Suppressor macrophage (primary cell): ENCODE measurements at regions not wholly inside any gene's neighbourhood (a gene's known extent, or its start where the extent isn't known, plus 50 kb on each side); places are given as distances from the start of the nearest gene placed in this dataset.
"Not testable (repeated sequence)": the region's sequence is repeated elsewhere in the genome, so short reads cannot be mapped to it uniquely, and the experiment has no call there.

Source experiments
- DNase-seq, 4 experiments: peaks; one replicate each; pipeline ENCODE4 v3.0.0-alpha.2; 2020 to 2022

GRCh38 chr10:131563411-131563810 lies 251.9 kb upstream of the TCERG1L start:
- no peak for DNase-seq

DNA sequence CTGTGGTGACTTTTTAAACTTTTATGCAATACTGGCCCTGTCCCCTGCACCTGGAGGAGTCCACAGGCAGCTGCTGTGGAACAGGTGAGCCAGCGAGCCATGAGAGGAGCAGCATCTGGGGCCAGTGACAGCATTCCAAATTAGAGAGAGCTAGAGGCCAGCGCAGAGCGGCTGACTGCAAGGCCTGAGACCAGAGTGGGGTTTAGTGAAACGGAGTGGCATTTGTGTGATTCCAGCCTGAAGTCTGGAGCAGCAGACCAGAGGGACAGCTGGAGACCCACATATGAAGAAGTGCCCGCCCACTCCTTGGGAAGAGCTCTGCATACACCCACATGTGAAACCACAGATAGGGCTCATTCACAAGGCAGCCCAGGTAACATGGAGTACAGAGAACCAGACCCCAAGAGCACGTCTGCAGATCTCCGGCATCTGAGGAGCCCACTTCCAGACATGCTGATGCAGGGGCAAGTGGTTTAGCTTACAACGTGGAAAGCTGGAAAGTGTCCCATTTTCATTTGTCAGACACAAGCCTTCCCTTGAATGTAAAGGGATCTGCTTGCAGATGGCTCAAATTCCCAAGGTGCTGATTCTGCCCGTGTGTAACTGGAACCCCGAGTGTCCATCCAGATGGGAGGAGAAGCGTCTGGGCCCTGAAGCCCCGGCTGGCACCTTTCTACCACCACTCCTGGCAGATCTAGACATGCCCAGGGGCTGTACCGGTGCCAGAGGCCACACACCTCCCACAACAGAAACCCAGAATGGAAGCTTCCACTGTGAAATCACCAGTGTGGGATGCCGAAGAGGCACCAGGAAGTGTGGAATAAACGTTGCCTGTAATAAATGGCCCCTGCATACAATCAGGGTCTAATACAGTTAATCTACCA lies 256.0 kb upstream of the TCERG1L start:
- no peak for DNase-seq

- DNase-seq, result no peak
These were observed 257.3 kb upstream of the TCERG1L start for GRCh38 chr10:131568866-131569265.

GRCh38 chr10:131569851-131570715 lies 258.6 kb upstream of the TCERG1L start:
- DNase-seq, result peak in 1 of 4 experiments; percentile 5

DNA sequence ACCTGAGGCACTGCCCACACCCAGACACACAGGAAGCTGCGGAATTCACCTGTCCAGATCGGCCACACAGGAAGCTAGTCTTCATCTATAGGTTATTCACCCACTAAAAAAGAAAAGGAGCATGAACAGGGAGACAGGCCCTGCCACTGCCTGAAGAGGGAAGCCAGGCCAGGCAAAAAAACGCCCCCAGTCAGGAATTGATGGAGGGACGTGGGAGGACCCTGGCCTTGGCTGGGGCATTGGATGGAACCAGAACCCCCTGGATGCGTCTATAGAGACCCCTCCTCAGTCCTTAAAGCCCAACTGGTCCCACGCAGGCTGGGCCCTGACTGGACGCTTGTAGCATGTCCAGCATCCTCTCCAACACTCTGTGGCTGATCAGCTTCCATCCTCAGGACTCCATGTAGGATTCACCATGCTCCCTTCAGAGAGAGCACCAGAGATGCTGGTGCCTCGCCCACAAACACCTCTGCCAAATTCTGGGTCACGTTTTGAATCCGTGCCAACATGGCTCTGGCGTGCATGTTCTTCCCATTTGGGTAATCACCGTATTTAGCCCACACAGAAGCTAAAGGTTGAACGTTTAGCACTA lies 259.3 kb upstream of the TCERG1L start:
- no peak for DNase-seq

- no peak for DNase-seq
These were observed 259.8 kb upstream of the TCERG1L start for GRCh38 chr10:131571346-131571745.

DNA sequence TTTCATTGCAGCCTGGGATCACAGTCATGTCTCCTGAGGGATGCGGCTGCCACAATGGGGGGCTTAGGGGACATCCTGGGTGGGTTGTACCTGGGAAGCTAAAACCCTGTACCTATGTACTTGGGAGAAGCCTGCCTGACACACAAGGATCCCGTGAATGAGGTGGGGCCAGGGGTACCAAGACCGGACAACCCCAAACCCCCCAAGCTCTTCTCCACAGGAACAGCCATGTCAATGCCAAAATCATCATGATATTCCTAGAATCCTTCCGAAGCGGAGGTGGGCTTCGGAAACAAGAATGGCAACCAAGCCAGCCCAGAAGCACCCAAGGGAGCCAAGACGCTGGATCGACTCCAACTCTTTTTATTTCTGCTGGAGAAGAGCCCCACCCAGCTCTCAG lies 260.3 kb upstream of the TCERG1L start:
- DNase-seq, result no peak

GRCh38 chr10:131573256-131573655 lies 261.7 kb upstream of the TCERG1L start:
- no peak for DNase-seq

GRCh38 chr10:131573707-131574106 lies 262.2 kb upstream of the TCERG1L start:
- DNase-seq, result no peak

- no peak for DNase-seq
These were observed 262.8 kb upstream of the TCERG1L start for GRCh38 chr10:131574363-131574706.

GRCh38 chr10:131574707-131575430 lies 263.3 kb upstream of the TCERG1L start:
- DNase-seq, result no peak

DNA sequence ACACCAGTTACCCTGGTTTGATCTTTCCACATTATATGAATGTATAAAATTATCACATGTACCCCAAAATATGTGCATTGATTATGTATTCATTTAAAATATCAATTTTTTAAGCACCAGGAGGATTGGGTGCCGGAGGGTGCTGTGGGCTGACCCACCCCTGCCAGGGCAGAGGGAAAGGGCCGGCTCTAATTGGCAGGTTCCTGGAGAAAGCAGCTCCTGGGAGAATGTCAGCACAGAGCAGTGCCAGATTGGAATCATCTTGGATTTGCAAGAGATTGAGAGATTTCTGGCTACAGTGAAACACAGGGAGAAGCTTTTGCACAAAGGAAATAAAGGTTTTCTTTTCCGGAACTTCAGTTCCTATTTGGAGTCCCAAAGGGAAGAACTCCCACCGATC lies 264.4 kb upstream of the TCERG1L start:
- DNase-seq, result no peak

DNA sequence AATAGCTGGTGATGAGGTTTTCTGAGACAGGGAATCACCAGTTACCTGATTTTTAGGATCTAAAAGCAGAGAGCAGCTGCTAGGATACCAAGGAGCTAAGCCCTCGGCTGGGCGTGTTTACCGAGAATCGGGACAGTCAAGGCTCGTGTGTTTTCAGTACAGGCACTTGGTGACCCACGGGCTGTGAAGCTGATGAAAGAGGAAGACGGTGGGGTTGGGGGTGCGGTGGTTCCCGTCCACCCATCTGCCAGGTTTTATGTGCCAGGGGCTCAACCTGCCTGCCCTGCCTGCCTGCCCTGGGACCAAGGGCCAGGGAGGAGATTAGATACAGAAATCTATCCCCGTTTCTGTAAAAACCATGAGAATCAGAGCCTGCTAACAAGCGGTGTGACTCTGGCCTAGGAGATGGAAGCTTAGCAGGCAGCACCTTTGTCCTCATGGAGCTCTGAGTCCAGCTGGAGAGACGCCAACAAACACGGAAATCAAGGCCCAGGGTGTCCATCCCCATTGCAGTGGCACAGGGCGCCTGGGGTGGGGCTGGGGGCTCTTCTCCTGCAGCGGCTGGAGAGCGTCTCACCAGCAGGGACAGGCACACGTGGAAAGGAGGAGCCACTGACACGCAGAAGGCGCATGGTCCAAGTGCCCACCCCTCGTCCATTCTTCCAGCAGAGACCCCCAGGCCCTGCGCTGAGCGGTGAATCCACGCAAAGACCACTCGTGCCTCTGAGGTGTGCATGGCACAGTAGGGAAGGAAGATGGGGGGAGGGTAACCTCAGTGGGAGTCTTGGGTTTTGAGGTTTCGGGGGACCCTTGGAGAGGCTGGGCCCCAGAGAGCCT lies 265.0 kb upstream of the TCERG1L start:
- no peak for DNase-seq

DNA sequence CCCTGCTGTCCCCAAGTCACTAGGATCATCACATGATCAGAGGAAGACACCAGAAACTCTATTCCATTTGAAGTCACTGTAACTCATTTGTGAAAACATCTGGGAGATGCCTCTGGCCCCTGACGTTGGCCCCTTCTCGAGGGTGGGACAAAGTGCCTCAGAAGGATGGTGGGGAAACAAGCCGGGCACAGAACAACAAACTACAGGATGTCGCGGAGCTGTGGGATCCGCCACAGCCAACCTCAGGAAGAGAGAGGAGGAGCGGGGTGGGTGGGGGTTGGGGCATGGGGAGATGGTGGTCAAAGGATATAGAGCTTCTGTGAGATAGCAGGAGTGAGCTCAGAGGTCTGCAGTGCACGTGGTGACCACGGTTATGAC lies 265.6 kb upstream of the TCERG1L start:
- no peak for DNase-seq

- no peak for DNase-seq
These were observed 266.4 kb upstream of the TCERG1L start for GRCh38 chr10:131577786-131578471.

DNA sequence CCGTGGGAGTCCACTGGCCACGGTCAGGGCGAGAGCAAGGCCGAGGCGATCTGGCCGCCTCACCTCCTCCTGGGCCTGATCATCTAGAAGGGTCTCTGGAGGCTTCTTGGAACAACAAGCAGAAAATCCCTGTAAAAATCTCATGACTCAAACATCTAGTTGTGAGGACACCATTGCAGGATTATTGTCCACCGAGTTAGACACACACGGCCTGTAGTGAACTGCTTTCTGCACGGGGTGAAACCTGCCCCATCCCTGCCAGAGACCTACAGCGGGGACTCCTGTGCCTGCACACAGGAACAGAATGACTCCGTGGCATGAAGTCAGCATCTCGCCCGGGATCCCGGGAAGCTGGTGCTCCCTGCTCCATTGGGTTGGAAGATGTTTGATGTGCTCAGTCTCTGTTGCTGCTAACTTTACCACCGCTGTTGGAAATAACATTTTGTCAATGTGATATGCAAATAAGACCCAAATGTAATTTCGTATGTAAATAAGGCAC lies 267.0 kb upstream of the TCERG1L start:
- no peak for DNase-seq

DNA sequence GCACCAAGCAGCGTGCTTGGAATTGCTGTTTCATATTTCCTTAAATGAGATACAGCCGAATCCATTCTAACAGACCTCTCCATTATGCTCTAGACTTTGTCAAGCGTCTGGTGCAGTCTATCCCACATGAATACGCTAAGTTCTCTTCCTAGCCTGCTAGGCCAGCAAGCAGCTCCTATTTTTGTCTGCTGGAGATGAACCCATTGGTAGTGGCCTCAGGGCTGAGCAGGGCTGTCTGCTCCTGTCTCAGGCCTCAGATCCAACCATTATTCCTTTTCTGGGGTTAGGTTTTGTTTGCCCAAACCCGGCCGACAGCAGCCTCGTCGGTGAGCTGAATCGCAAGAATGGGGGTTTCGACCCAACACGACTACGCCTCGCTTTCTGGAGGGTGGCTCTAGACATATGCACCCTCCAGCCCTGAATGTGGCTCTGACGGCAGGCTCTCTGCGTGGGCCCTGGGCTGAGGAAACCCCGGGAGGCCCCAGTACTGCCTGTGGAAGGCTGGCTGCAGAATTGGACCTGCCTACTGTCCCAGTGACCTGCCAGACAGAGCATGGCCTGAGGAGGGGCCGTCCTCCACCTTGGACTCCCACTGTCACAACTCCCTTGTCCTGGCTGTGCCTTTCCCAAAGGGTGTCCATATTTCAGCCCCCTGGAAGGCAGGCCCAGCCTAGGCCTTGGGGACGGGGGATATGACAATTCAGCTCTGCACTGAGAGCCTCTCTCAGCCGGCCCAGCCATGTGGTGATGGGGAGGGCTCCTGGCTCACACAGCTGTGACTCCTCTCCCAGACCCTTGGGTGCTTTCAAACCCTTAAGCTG lies 267.9 kb upstream of the TCERG1L start:
- no peak for DNase-seq

DNA sequence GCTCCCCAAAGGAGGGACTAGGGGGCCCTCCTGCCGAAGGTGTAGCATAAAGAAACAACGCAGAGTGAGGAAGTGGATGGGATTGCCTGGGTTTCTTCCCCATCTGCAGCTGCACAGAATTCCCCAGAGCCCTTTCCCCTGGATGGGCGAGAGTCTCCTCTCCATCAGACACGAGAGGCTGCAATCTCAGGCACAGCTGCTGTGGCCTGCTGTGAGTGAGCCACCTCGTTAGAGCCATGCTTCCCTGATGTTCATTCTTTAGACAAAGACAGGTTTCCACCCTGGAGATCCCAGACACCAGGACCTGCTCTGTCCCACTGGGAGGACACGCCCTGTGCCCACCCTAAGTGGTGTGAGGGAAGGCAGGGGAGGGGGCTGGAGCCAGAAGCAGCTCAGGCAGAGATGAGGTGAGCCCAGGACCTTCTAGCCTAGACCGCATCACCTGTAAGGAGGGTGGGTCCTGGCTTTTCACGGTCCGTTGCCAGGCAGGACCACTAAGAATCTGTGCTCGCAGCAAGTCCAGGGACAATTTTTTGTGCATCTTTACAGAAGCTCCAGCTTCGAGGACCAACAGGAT lies 268.6 kb upstream of the TCERG1L start:
- DNase-seq, result no peak

GRCh38 chr10:131580674-131581073 lies 269.2 kb upstream of the TCERG1L start:
- no peak for DNase-seq

DNA sequence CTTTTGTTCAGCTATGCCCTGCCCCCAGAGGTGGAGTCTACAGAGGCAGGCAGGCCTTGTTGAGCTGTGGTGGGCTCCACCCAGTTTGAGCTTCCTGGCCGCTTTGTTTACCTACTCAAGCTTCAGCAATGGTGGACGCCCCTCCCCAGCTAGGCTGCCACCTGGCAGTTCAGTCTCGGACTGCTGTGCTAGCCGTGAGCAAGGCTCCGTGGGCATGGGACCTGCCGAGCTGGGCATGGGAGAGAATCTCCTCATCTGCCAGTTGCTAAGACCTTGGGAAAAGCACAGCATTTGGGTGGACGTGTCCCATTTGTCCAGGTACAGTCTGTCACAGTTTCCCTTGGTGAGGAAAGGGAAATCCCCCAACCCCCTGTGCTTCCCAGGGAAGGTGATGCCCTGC lies 270.0 kb upstream of the TCERG1L start:
- DNase-seq, result not testable (repeated sequence)
